ENCODE measurements at regions not wholly inside any gene's neighbourhood (a gene's known extent, or its start where the extent isn't known, plus 50 kb on each side); places are given as distances from the start of the nearest gene placed in this dataset.

- no peaks in the 10 kb centered on the region for H3K27me3 ChIP-seq
- H3K4me1 ChIP-seq = no peaks in the 10 kb centered on the region
- TF ChIP-seq POLR2A (IDR thresholded peaks at IDR 0.05) = no peak
- H3K27ac ChIP-seq = no peak overlapping the region
- no peak for DNase-seq
- no peak overlapping the region for H3K4me3 ChIP-seq (replicated peaks in 1 of 3)
- H3K36me3 ChIP-seq = no peaks in the 10 kb centered on the region
- H3K9me3 ChIP-seq = no peaks in the 10 kb centered on the region
- intact Hi-C loops (cut with DNase I) = no loop called here
- 61 to 66% methylated on average over 3 of the region's 3 CpGs for WGBS, 2 donors
These were observed 55.0 kb upstream of the TCF21 start for GRCh38 chr6:133833949-133834359.

- no peaks in the 10 kb centered on the region for H3K27me3 ChIP-seq
- no peaks in the 10 kb centered on the region for H3K36me3 ChIP-seq
- no peaks in the 10 kb centered on the region for H3K9me3 ChIP-seq
- intact Hi-C loops (cut with DNase I) = loop anchor here (5.0 kb wide), 1 partner anchor 263 kb away; no protein-coding TSS in a partner anchor
- H3K4me1 ChIP-seq = no peaks in the 10 kb centered on the region
- DNase-seq = no peak
- H3K4me3 ChIP-seq (replicated peaks in 1 of 3) = no peak overlapping the region
- WGBS, 2 donors = 77 to 83% methylated on average over 2 of the region's 2 CpGs
- H3K27ac ChIP-seq = no peak overlapping the region
- TF ChIP-seq POLR2A (IDR thresholded peaks at IDR 0.05) (no peak), CTCF (IDR thresholded peaks at IDR 0.05) (no peak)
These were observed 54.3 kb upstream of the TCF21 start for GRCh38 chr6:133834472-133835170.

- no peak for TF ChIP-seq CTCF (IDR thresholded peaks at IDR 0.05)
- no peak for TF ChIP-seq POLR2A (IDR thresholded peaks at IDR 0.05)
- H3K27ac ChIP-seq = no peak overlapping the region
- WGBS, 2 donors = 86 to 94% methylated on average over 4 of the region's 4 CpGs
- no peaks in the 10 kb centered on the region for H3K9me3 ChIP-seq
- DNase-seq = no peak
- H3K36me3 ChIP-seq = no peaks in the 10 kb centered on the region
- intact Hi-C loops (cut with DNase I) = loop anchor here (5.0 kb wide), 1 partner anchor 261 kb away; no protein-coding TSS in a partner anchor
- no peak overlapping the region for H3K4me3 ChIP-seq (replicated peaks in 1 of 3)
- no peaks in the 10 kb centered on the region for H3K27me3 ChIP-seq
- H3K4me1 ChIP-seq = no peaks in the 10 kb centered on the region
These were observed 53.0 kb upstream of the TCF21 start for GRCh38 chr6:133835901-133836300.

- H3K27me3 ChIP-seq = no peaks in the 10 kb centered on the region
- H3K9me3 ChIP-seq = no peaks in the 10 kb centered on the region
- TF ChIP-seq POLR2A (IDR thresholded peaks at IDR 0.05) = no peak
- peak; percentile 60 to 83 (median 71) for TF ChIP-seq CTCF (IDR thresholded peaks at IDR 0.05)
- no peaks in the 10 kb centered on the region for H3K36me3 ChIP-seq
- intact Hi-C loops (cut with DNase I) = loop anchor here (5.0 kb wide), 1 partner anchor 259 kb away; no protein-coding TSS in a partner anchor
- peak overlapping the region in 2 of 3 donors; percentile 17 to 20 for H3K4me3 ChIP-seq (replicated peaks in 1 of 3)
- H3K27ac ChIP-seq = no peak overlapping the region
- no peaks in the 10 kb centered on the region for H3K4me1 ChIP-seq
- DNase-seq = peak; percentile 74 to 81
- WGBS, 2 donors = 0 to 2% methylated on average over 17 to 21 of the region's 30 CpGs
These were observed 51.0 kb upstream of the TCF21 start for GRCh38 chr6:133837801-133838349.
